ENCODE measurements at regions not wholly inside any gene's neighbourhood (a gene's known extent, or its start where the extent isn't known, plus 50 kb on each side); places are given as distances from the start of the nearest gene placed in this dataset.

DNA sequence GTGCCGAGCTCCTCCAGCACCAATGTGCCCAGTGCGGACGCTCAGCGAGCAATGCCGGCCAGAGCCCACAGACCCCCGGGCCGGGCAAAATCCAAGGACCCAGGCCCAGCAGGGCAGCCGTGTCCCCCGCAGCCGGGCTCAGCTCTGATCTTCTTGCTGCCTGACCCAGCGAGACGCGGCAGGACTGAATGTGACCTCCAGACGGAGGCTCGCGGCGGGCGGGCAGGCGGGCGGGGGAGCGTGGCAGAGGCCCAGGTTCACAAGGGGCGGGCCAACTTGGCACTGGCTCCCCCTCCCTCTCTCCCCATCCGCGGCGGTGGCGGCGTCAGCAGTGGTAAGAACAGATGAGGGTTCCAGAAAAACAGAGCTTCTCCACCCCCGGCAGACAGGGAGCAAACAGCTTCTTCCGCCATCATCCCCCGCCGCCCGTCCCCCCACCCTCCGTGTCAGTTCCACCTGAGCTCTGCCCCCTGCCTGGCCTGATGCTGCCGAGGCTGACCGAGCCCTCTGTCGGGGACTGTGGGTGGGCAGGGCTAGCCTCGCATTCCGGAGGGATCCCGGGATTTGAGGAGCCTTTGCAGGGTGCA lies 94.3 kb downstream of the RFLNA start:
- Histone ChIP-seq H3K27me3 (ENCODE audit: low read depth, low read length) (no peaks in the 10 kb centered on the region), H3K4me1 (ENCODE audit: low read length) (peaks cover 28% of the 10 kb centered on the region), H3K4me2 (ENCODE audit: low read length) (no peak overlapping the region), H3K27ac (ENCODE audit: low read length) (no peak overlapping the region), H3K9me3 (ENCODE audit: insufficient read depth, low read length) (no peaks in the 10 kb centered on the region), H3K4me3 (ENCODE audit: low read length) (no peak overlapping the region), H3K9ac (ENCODE audit: low read length) (no peak overlapping the region), H4K20me1 (ENCODE audit: insufficient read depth, low read length) (peaks cover 38% of the 10 kb centered on the region), H2AFZ (ENCODE audit: low read depth, low read length) (no peak overlapping the region), H3K79me2 (ENCODE audit: low read length) (no peaks in the 10 kb centered on the region), H3K36me3 (replicated peaks; ENCODE audit: low read depth, low read length) (peaks cover 26% of the 10 kb centered on the region)
- no peak for TF ChIP-seq EZH2phosphoT487 (IDR thresholded peaks at IDR 0.05; ENCODE audit: low read depth)
- TF ChIP-seq, protein P1, sequence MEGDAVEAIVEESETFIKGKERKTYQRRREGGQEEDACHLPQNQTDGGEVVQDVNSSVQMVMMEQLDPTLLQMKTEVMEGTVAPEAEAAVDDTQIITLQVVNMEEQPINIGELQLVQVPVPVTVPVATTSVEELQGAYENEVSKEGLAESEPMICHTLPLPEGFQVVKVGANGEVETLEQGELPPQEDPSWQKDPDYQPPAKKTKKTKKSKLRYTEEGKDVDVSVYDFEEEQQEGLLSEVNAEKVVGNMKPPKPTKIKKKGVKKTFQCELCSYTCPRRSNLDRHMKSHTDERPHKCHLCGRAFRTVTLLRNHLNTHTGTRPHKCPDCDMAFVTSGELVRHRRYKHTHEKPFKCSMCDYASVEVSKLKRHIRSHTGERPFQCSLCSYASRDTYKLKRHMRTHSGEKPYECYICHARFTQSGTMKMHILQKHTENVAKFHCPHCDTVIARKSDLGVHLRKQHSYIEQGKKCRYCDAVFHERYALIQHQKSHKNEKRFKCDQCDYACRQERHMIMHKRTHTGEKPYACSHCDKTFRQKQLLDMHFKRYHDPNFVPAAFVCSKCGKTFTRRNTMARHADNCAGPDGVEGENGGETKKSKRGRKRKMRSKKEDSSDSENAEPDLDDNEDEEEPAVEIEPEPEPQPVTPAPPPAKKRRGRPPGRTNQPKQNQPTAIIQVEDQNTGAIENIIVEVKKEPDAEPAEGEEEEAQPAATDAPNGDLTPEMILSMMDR (IDR thresholded peaks at IDR 0.05; ENCODE audit: low read depth, low read length): no peak

DNA sequence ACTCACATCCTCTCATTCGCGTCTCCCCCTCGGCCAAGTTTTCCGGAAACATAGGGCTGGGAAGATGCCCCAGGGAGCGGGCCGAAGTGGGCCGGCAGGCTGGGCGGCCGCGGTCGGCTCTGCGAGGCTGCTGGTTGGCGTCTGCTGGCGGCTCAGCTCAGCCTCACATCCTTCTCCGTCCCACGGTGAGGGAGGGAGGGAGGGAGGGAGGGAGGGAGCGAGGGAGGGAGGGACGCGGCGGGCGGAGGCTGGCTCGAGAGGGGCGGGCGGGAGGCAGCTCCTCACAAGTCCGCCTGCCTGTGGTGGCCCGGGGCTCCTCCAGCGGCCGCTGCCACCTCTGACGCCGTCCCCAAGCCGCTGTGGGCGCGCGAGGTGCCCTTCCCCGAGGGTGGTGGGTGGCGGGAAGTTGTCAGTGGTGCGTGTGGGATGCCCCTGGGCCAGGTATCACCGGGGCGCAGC lies 93.8 kb downstream of the RFLNA start:
- Histone ChIP-seq H3K79me2 (ENCODE audit: low read length) (no peaks in the 10 kb centered on the region), H2AFZ (ENCODE audit: low read depth, low read length) (no peak overlapping the region), H3K9ac (ENCODE audit: low read length) (no peak overlapping the region), H3K36me3 (replicated peaks; ENCODE audit: low read depth, low read length) (peaks cover 25% of the 10 kb centered on the region), H3K4me1 (ENCODE audit: low read length) (peaks cover 28% of the 10 kb centered on the region), H3K27me3 (ENCODE audit: low read depth, low read length) (no peaks in the 10 kb centered on the region), H3K4me2 (ENCODE audit: low read length) (no peak overlapping the region), H3K4me3 (ENCODE audit: low read length) (no peak overlapping the region), H3K9me3 (ENCODE audit: insufficient read depth, low read length) (no peaks in the 10 kb centered on the region), H4K20me1 (ENCODE audit: insufficient read depth, low read length) (peaks cover 36% of the 10 kb centered on the region), H3K27ac (ENCODE audit: low read length) (no peak overlapping the region)
- TF ChIP-seq EZH2phosphoT487 (IDR thresholded peaks at IDR 0.05; ENCODE audit: low read depth): no peak
- TF ChIP-seq, protein P1 (IDR thresholded peaks at IDR 0.05; ENCODE audit: low read depth, low read length): no peak

DNA sequence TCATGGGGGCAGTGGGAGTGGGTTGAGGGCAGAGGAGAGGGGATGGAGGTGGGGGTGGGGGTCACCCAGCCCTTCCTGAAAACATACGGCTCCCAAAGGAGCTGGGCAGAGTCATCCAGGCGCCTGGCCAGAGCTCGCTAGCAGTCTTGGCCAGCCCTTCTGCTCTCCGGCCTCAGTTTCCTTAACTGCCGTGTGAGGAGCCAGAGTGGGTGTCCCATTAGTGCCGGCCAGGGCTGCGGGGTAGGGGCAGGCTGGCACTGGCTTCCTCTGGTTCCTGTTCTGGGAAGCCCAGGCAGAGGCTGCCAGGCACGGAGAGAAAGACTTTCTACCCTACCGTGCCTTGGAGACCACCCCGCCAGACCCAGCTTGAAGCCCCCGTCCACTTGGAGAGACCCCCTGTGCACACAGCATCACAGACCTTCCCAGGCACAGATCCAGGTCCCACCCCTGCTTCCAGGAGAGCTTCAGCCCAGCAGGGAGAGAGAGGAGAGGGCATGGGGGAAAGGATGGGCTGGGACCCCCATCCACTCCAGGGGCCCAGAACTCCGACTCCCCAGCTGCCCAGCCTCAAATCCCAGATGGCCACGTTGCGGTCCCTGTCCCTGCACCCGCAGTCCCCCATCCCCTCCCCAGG lies 93.3 kb downstream of the RFLNA start:
- Histone ChIP-seq H3K27ac (ENCODE audit: low read length) (no peak overlapping the region), H4K20me1 (ENCODE audit: insufficient read depth, low read length) (peaks cover 35% of the 10 kb centered on the region), H3K4me1 (ENCODE audit: low read length) (peaks cover 28% of the 10 kb centered on the region), H3K79me2 (ENCODE audit: low read length) (no peaks in the 10 kb centered on the region), H3K9me3 (ENCODE audit: insufficient read depth, low read length) (no peaks in the 10 kb centered on the region), H3K27me3 (ENCODE audit: low read depth, low read length) (no peaks in the 10 kb centered on the region), H3K9ac (ENCODE audit: low read length) (no peak overlapping the region), H3K36me3 (replicated peaks; ENCODE audit: low read depth, low read length) (peaks cover 21% of the 10 kb centered on the region), H2AFZ (ENCODE audit: low read depth, low read length) (no peak overlapping the region), H3K4me3 (ENCODE audit: low read length) (no peak overlapping the region), H3K4me2 (ENCODE audit: low read length) (no peak overlapping the region)
- TF ChIP-seq EZH2phosphoT487 (IDR thresholded peaks at IDR 0.05; ENCODE audit: low read depth): no peak
- TF ChIP-seq, protein P1 (IDR thresholded peaks at IDR 0.05; ENCODE audit: low read depth, low read length): no peak

DNA sequence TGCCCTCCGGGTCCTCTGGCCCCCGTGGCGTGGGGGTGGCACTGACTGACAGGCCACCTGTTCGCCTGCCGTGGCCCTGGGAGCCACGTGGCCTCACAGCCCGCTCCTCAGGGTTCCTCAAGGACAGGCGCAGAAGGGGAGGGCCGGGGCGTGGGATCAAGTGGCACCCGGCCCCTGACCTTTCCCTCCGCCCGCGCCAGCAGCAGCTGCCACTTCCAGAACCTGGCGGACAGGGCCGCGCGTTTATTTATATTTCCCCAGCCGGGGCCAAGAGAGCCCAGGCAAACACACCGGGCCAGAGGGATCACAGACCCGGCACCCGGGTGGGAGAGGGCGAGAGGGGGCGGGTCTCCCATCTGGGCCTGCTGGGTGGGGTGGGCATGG lies 92.6 kb downstream of the RFLNA start:
- peaks cover 25% of the 10 kb centered on the region for H3K4me1 ChIP-seq (ENCODE audit: low read length)
- H3K79me2 ChIP-seq (ENCODE audit: low read length): no peaks in the 10 kb centered on the region
- no peak overlapping the region for H3K27ac ChIP-seq (ENCODE audit: low read length)
- H3K27me3 ChIP-seq (ENCODE audit: low read depth, low read length): no peaks in the 10 kb centered on the region
- no peak overlapping the region for H3K4me3 ChIP-seq (ENCODE audit: low read length)
- no peaks in the 10 kb centered on the region for H3K9me3 ChIP-seq (ENCODE audit: insufficient read depth, low read length)
- TF ChIP-seq, protein P1 (IDR thresholded peaks at IDR 0.05; ENCODE audit: low read depth, low read length): no peak
- no peak for TF ChIP-seq EZH2phosphoT487 (IDR thresholded peaks at IDR 0.05; ENCODE audit: low read depth)
- no peak overlapping the region for H3K4me2 ChIP-seq (ENCODE audit: low read length)
- no peak overlapping the region for H2AFZ ChIP-seq (ENCODE audit: low read depth, low read length)
- H3K36me3 ChIP-seq (replicated peaks; ENCODE audit: low read depth, low read length): peaks cover 21% of the 10 kb centered on the region
- H3K9ac ChIP-seq (ENCODE audit: low read length): no peak overlapping the region
- peaks cover 39% of the 10 kb centered on the region for H4K20me1 ChIP-seq (ENCODE audit: insufficient read depth, low read length)

All from OCI-LY3 (cell line).